Smooth muscle cell (in vitro differentiated cells): ENCODE measurements at regions not wholly inside any gene's neighbourhood (a gene's known extent, or its start where the extent isn't known, plus 50 kb on each side); places are given as distances from the start of the nearest gene placed in this dataset.

Source experiments
- DNase-seq: peaks from one replicate; lab custom pipeline; 2025; ENCODE audit not compliant: unreplicated experiment; lab: John Stamatoyannopoulos, UW
- H2AFZ ChIP-seq: fragments of 200-600 bp; sonication (generic); 2 replicates; pipeline ENCODE4 v1.6.0; 2016; ENCODE audit warnings: antibody characterized with exemption, low read depth, mild to moderate bottlenecking
- H3F3A ChIP-seq: fragments of 200-600 bp; sonication (generic); 2 replicates; pipeline ENCODE4 v1.6.0; 2017; ENCODE audit warnings: antibody characterized with exemption, low read depth
- H3K27ac ChIP-seq: fragments of 200-600 bp; sonication (generic); 2 replicates; pipeline ENCODE4 v1.5.1; 2016; ENCODE audit warnings: low read depth, mild to moderate bottlenecking
- H3K27me3 ChIP-seq: fragments of 200-600 bp; sonication (generic); 2 replicates; pipeline ENCODE4 v1.6.1; 2016; ENCODE audit warnings: low read depth, mild to moderate bottlenecking
- H3K36me3 ChIP-seq: fragments of 200-600 bp; sonication (generic); 2 replicates; pipeline ENCODE4 v1.5.1; 2016; ENCODE audit warnings: low read depth
- H3K4me1 ChIP-seq: fragments of 200-600 bp; sonication (generic); 2 replicates; pipeline ENCODE4 v1.5.1; 2016; ENCODE audit warnings: low read depth
- H3K4me2 ChIP-seq: fragments of 200-600 bp; sonication (generic); 2 replicates; pipeline ENCODE4 v1.6.0; 2016; ENCODE audit warnings: mild to moderate bottlenecking
- H3K4me3 ChIP-seq: fragments of 200-600 bp; sonication (generic); 2 replicates; pipeline ENCODE4 v1.5.1; 2016; ENCODE audit warnings: mild to moderate bottlenecking
- H3K79me2 ChIP-seq: fragments of 200-600 bp; sonication (generic); 2 replicates; pipeline ENCODE4 v1.6.0; 2016; ENCODE audit warnings: low read depth, mild to moderate bottlenecking
- H3K9ac ChIP-seq: fragments of 200-600 bp; sonication (generic); 2 replicates; pipeline ENCODE4 v1.6.0; 2016; ENCODE audit warnings: low read depth
- H3K9me3 ChIP-seq: fragments of 200-600 bp; sonication (generic); replicated peaks from 2 replicates; pipeline ENCODE4 v1.5.1; 2016; ENCODE audit warnings: low read depth
- H4K20me1 ChIP-seq: fragments of 200-600 bp; sonication (generic); 2 replicates; pipeline ENCODE4 v1.6.0; 2016; ENCODE audit warnings: low read depth
- WGBS: methylation state at CpG from one replicate; pipeline ENCODE4 v1.1.7; 2016; ENCODE audit warnings: low lambda C conversion rate; 5-methylcytosine and 5-hydroxymethylcytosine counted together
- TF ChIP-seq, protein P1 (sequence below): fragments of 200-600 bp; sonication (generic); IDR thresholded peaks from 2 replicates; pipeline ENCODE4 v1.5.1; 2017; ENCODE audit warnings: borderline replicate concordance, mild to moderate bottlenecking, antibody characterized with exemption; ENCODE audit not compliant: insufficient read depth, poor library complexity, severe bottlenecking

DNA sequence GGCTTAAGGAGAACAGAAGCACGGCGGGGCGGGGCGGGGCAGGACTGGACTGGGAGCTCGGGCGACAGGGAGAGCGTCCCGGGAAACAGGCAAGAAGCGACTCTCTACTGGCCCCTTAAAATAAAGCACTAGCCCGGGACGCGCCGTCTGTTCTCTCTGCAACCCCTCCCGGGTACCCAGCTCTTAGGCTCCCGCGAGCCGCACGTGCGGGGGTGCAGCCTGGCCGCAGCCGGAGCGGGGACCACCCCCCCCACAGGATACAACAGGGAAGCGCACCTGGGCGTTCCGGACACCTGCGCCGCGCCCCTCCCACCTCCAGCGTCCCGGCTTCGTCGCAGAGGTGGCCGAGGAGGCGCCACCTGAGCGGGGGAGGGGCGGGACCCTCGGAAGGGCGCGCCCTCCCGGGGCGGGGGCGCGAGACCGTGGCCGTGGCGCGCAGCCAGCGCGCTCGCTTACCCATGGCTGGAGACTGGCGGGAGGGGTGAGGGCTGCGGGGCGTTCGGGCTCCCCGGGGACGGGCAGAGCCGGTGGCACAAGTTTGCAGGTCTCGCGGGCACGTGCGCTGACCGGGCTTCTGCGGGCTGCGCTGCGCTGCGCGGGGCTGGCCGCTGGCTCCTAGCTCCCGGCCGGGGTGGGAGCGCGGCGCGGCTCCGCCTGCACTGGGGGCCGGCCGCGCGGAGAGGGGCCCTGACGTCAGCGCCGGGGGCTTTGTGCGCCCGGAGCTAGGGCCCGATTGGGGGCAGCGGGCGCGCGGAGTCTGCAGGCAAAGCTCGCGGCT, 91.5 kb downstream of the GEMIN8 start:
- peak overlapping the region; percentile 49 for H2AFZ ChIP-seq
- peaks cover 16% of the 10 kb centered on the region for H3K4me1 ChIP-seq
- peak overlapping the region; percentile 57 for H3K4me3 ChIP-seq
- peak; percentile 7 for DNase-seq
- H3K9me3 ChIP-seq: no peaks in the 10 kb centered on the region
- H3K9ac ChIP-seq: no peak overlapping the region
- no peaks in the 10 kb centered on the region for H4K20me1 ChIP-seq
- H3F3A ChIP-seq: no peaks in the 10 kb centered on the region
- H3K27me3 ChIP-seq: no peaks in the 10 kb centered on the region
- no peaks in the 10 kb centered on the region for H3K36me3 ChIP-seq
- peak overlapping the region; percentile 91 for H3K4me2 ChIP-seq
- no peaks in the 10 kb centered on the region for H3K79me2 ChIP-seq
- TF ChIP-seq, protein P1, sequence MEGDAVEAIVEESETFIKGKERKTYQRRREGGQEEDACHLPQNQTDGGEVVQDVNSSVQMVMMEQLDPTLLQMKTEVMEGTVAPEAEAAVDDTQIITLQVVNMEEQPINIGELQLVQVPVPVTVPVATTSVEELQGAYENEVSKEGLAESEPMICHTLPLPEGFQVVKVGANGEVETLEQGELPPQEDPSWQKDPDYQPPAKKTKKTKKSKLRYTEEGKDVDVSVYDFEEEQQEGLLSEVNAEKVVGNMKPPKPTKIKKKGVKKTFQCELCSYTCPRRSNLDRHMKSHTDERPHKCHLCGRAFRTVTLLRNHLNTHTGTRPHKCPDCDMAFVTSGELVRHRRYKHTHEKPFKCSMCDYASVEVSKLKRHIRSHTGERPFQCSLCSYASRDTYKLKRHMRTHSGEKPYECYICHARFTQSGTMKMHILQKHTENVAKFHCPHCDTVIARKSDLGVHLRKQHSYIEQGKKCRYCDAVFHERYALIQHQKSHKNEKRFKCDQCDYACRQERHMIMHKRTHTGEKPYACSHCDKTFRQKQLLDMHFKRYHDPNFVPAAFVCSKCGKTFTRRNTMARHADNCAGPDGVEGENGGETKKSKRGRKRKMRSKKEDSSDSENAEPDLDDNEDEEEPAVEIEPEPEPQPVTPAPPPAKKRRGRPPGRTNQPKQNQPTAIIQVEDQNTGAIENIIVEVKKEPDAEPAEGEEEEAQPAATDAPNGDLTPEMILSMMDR: no peak
- no peak overlapping the region for H3K27ac ChIP-seq
- 60% methylated on average over 52 of the region's 91 CpGs for WGBS

DNA sequence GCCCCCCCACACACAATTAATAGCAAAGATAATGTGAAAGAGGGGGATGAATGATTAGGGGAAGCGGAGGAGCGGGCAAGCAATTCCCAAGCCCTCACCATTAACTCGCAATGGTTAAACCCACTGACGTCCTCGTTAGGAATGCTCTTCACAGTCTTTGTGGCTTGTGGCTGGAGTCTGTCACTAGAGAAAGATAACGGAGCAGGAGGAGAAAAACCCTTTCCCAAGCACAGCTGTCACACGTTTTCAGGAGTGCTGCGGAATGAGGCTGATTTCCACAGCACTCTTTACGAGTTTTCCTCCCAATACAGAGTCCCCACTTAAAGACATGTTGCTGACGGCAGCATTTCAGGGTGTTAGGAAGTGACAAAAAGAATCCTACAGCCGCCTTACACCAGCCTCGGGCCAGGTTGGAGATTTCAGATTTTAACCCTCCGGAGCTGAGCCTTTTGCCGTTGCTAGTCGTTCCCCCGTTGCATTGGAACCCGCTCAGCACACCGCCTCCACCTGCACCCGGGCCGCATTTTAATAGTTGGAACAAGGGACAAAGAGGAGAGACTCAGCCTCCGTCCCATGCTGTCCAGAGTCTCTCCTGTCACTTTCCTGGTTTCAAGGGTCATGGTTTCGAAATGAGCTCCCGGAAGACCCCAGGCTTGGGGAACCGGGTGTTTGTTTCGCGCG, 92.2 kb downstream of the GEMIN8 start:
- DNase-seq: no peak
- no peaks in the 10 kb centered on the region for H3F3A ChIP-seq

DNA sequence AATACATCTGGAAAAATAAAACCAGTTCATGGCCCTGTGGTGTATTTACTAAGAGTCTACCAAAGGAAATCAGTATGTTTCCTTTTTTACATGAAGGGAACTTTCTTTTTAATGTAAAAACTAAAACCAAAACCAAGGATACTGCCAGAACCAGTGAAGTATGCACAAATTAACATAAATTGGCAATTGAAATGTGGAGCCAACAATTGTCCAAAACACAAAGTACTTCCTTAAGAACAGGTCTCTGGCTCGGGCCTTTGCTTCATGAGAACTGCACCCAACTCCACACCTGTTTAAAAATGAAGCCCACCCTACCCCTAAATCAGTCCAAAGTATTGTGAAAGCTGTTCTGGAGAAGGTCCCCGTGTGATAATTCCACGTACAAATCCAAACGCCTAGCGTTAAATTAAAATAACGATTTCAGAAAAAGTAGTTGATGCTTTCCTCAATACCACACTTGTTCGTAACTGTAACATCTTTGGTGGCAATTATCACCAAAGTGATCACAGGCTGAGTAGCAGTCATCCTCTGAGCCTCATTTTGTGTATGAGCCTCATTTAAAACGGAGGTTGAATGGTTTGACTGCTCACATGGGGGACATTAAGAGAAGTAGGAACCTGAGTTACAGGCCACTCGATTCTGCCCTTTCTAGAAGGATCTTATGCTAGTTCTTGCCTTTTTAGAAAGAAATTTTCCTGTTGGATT, 93.0 kb downstream of the GEMIN8 start:
- Histone ChIP-seq H3K4me2 (peak overlapping the region; percentile 91), H3K4me3 (peak overlapping the region; percentile 57), H3K36me3 (no peaks in the 10 kb centered on the region), H4K20me1 (no peaks in the 10 kb centered on the region), H3K27ac (no peak overlapping the region), H3K9ac (peak overlapping the region; percentile 29), H3K27me3 (no peaks in the 10 kb centered on the region), H3K9me3 (no peaks in the 10 kb centered on the region), H3K79me2 (no peaks in the 10 kb centered on the region), H2AFZ (peak overlapping the region; percentile 39), H3F3A (no peaks in the 10 kb centered on the region), H3K4me1 (peaks cover 16% of the 10 kb centered on the region)
- TF ChIP-seq, protein P1: no peak
- 51% methylated on average over 9 of the region's 9 CpGs for WGBS
- no peak for DNase-seq

More for the DNA sequence above, 92.2 kb downstream of the GEMIN8 start:
- peak overlapping the region; percentile 29 for H3K9ac ChIP-seq
- no peaks in the 10 kb centered on the region for H4K20me1 ChIP-seq
- TF ChIP-seq, protein P1: no peak
- peak overlapping the region; percentile 57 for H3K4me3 ChIP-seq
- H2AFZ ChIP-seq: peak overlapping the region; percentile 49
- H3K27ac ChIP-seq: peak overlapping the region; percentile 27
- WGBS: 43% methylated on average over 27 of the region's 27 CpGs
- H3K27me3 ChIP-seq: no peaks in the 10 kb centered on the region
- peaks cover 16% of the 10 kb centered on the region for H3K4me1 ChIP-seq
- H3K79me2 ChIP-seq: no peaks in the 10 kb centered on the region
- peak overlapping the region; percentile 91 for H3K4me2 ChIP-seq
- no peaks in the 10 kb centered on the region for H3K9me3 ChIP-seq
- no peaks in the 10 kb centered on the region for H3K36me3 ChIP-seq
